ENCODE measurements at regions not wholly inside any gene's neighbourhood (a gene's known extent, or its start where the extent isn't known, plus 50 kb on each side); places are given as distances from the start of the nearest gene placed in this dataset.

GRCh38 chr20:23205611-23206041, 119.5 kb upstream of the CD93 start:
- peak; percentile 82 for DNase-seq

GRCh38 chr20:23205211-23205610, 119.1 kb upstream of the CD93 start:
- DNase-seq, result no peak

GRCh38 chr20:23203951-23204730, 118.0 kb upstream of the CD93 start:
- no peak for DNase-seq

GRCh38 chr20:23203310-23203709, 117.2 kb upstream of the CD93 start:
- no peak for DNase-seq

- no peak for DNase-seq
Observed at GRCh38 chr20:23201658-23202057, 115.5 kb upstream of the CD93 start.

- DNase-seq, result no peak
Observed at GRCh38 chr20:23200914-23201313, 114.8 kb upstream of the CD93 start.

GRCh38 chr20:23200413-23200812, 114.3 kb upstream of the CD93 start:
- no peak for DNase-seq

- no peak for DNase-seq
Observed at GRCh38 chr20:23199356-23199755, 113.2 kb upstream of the CD93 start.

- DNase-seq, result no peak
Observed at GRCh38 chr20:23198815-23199214, 112.7 kb upstream of the CD93 start.

- no peak for DNase-seq
Observed at GRCh38 chr20:23197836-23198235, 111.7 kb upstream of the CD93 start.

- no peak for DNase-seq
Observed at GRCh38 chr20:23195636-23196035, 109.5 kb upstream of the CD93 start.

GRCh38 chr20:23193801-23194384, 107.8 kb upstream of the CD93 start:
- DNase-seq, result no peak

GRCh38 chr20:23192469-23192868, 106.3 kb upstream of the CD93 start:
- no peak for DNase-seq

- no peak for DNase-seq
Observed at GRCh38 chr20:23190557-23190956, 104.4 kb upstream of the CD93 start.

- DNase-seq, result no peak
Observed at GRCh38 chr20:23189854-23190253, 103.7 kb upstream of the CD93 start.

GRCh38 chr20:23189341-23189740, 103.2 kb upstream of the CD93 start:
- no peak for DNase-seq

GRCh38 chr20:23188377-23189169, 102.4 kb upstream of the CD93 start:
- no peak for DNase-seq

- DNase-seq, result no peak
Observed at GRCh38 chr20:23187751-23188150, 101.6 kb upstream of the CD93 start.

- DNase-seq, result no peak
Observed at GRCh38 chr20:23186808-23187207, 100.7 kb upstream of the CD93 start.

- peak; percentile 53 for DNase-seq
Observed at GRCh38 chr20:23180451-23180921, 94.4 kb upstream of the CD93 start.

- DNase-seq, result no peak
Observed at GRCh38 chr20:23179766-23180403, 93.8 kb upstream of the CD93 start.

GRCh38 chr20:23178806-23179205, 92.7 kb upstream of the CD93 start:
- no peak for DNase-seq

All from muscle of arm (tissue), 1 donor.